DND-41 (cell line): ENCODE measurements at regions not wholly inside any gene's neighbourhood (a gene's known extent, or its start where the extent isn't known, plus 50 kb on each side); places are given as distances from the start of the nearest gene placed in this dataset.

Experiments used
- EZH2 ChIP-seq: IDR thresholded peaks from 3 replicates; pipeline ENCODE4 v1.6.1; 2012; ENCODE audit warnings: borderline replicate concordance, low read depth, mild to moderate bottlenecking, moderate library complexity, low read length, inconsistent platforms; ENCODE audit not compliant: severe bottlenecking
- TF ChIP-seq, protein P1 (sequence below): IDR thresholded peaks from 2 replicates; pipeline ENCODE4 v1.5.1; 2012; ENCODE audit warnings: borderline replicate concordance, low read length, moderate library complexity, mild to moderate bottlenecking; ENCODE audit not compliant: poor library complexity, severe bottlenecking; ENCODE audit errors: extremely low read depth

DNA sequence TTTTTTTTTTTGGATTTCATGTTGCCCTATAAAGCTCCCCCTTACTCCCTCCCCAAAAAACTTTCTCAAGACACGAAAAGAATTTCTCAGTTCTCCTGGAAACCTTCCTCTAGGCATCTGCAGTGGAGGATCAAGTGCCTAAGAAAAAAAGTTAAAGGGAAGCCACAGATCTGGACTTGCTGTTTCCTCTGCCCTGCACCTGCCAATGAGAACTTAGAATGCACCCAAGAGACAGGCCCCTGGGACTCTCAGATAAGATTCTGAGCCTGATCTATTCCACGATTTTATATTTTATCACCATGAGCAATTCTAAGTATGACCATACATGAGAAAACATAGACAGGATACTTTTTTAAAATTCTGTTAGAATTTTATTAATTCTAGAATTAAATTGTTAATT is 728.9 kb downstream of the BCL11B start:
- TF ChIP-seq, protein P1, sequence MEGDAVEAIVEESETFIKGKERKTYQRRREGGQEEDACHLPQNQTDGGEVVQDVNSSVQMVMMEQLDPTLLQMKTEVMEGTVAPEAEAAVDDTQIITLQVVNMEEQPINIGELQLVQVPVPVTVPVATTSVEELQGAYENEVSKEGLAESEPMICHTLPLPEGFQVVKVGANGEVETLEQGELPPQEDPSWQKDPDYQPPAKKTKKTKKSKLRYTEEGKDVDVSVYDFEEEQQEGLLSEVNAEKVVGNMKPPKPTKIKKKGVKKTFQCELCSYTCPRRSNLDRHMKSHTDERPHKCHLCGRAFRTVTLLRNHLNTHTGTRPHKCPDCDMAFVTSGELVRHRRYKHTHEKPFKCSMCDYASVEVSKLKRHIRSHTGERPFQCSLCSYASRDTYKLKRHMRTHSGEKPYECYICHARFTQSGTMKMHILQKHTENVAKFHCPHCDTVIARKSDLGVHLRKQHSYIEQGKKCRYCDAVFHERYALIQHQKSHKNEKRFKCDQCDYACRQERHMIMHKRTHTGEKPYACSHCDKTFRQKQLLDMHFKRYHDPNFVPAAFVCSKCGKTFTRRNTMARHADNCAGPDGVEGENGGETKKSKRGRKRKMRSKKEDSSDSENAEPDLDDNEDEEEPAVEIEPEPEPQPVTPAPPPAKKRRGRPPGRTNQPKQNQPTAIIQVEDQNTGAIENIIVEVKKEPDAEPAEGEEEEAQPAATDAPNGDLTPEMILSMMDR: no peak
- no peak for TF ChIP-seq EZH2
